Nucleus accumbens (tissue), 56 donors: ENCODE measurements at regions not wholly inside any gene's neighbourhood (a gene's known extent, or its start where the extent isn't known, plus 50 kb on each side); places are given as distances from the start of the nearest gene placed in this dataset.
"Not testable (repeated sequence)": the region's sequence is repeated elsewhere in the genome, so short reads cannot be mapped to it uniquely, and the experiment has no call there.

Source experiments
- DNase-seq, 56 donors: peaks; one replicate each; lab custom pipeline; 2025; lab: John Stamatoyannopoulos, UW

- DNase-seq: peak; percentile 79 to 100 (median 97)
Measured at GRCh38 chr13:33542309-33543088, 256.9 kb upstream of the STARD13 start.

- DNase-seq: no peak
Measured at GRCh38 chr13:33543089-33543459, 257.5 kb upstream of the STARD13 start.

GRCh38 chr13:33543631-33544265 is 258.2 kb upstream of the STARD13 start:
- no peak for DNase-seq

- DNase-seq: no peak
Measured at GRCh38 chr13:33544308-33544707, 258.8 kb upstream of the STARD13 start.

- DNase-seq: no peak
Measured at GRCh38 chr13:33545492-33545891, 259.9 kb upstream of the STARD13 start.

GRCh38 chr13:33547035-33547434 is 261.5 kb upstream of the STARD13 start:
- no peak for DNase-seq

- no peak for DNase-seq
Measured at GRCh38 chr13:33548069-33548468, 262.5 kb upstream of the STARD13 start.

GRCh38 chr13:33550276-33550675 is 264.7 kb upstream of the STARD13 start:
- DNase-seq: no peak

- DNase-seq: no peak
Measured at GRCh38 chr13:33550885-33551284, 265.3 kb upstream of the STARD13 start.

- DNase-seq: no peak
Measured at GRCh38 chr13:33554919-33555791, 262.8 kb upstream of the RFC3 start.

- DNase-seq: no peak
Measured at GRCh38 chr13:33556828-33557227, 261.1 kb upstream of the RFC3 start.

GRCh38 chr13:33560726-33561125 is 257.2 kb upstream of the RFC3 start:
- DNase-seq: no peak

GRCh38 chr13:33561627-33562026 is 256.3 kb upstream of the RFC3 start:
- DNase-seq: no peak

GRCh38 chr13:33571618-33572017 is 246.3 kb upstream of the RFC3 start:
- no peak for DNase-seq

- not testable (repeated sequence) for DNase-seq
Measured at GRCh38 chr13:33572322-33572721, 245.6 kb upstream of the RFC3 start.

- DNase-seq: no peak
Measured at GRCh38 chr13:33575378-33575777, 242.6 kb upstream of the RFC3 start.

- DNase-seq: no peak
Measured at GRCh38 chr13:33577007-33577406, 240.9 kb upstream of the RFC3 start.

GRCh38 chr13:33578786-33579185 is 239.2 kb upstream of the RFC3 start:
- no peak for DNase-seq

- DNase-seq: no peak
Measured at GRCh38 chr13:33582121-33582520, 235.8 kb upstream of the RFC3 start.

GRCh38 chr13:33583398-33583797 is 234.6 kb upstream of the RFC3 start:
- DNase-seq: no peak

- DNase-seq: peak in 2 of 56 donors; percentile 1 to 6
Measured at GRCh38 chr13:33590936-33591335, 227.0 kb upstream of the RFC3 start.
